HFFc6 (cell line): ENCODE measurements at regions not wholly inside any gene's neighbourhood (a gene's known extent, or its start where the extent isn't known, plus 50 kb on each side); places are given as distances from the start of the nearest gene placed in this dataset.
"Not testable (repeated sequence)": the region's sequence is repeated elsewhere in the genome, so short reads cannot be mapped to it uniquely, and the experiment has no call there.

Experiments
- DNase-seq: peaks from one replicate; pipeline ENCODE4 v3.0.0-alpha.2; 2018
- H3K27ac Mint-ChIP-seq: 2 replicates; pipeline ENCODE4 v1.8.0; 2020; ENCODE audit warnings: mild to moderate bottlenecking, mixed read lengths
- H3K27me3 Mint-ChIP-seq: 2 replicates; pipeline ENCODE4 v1.8.0; 2021; ENCODE audit warnings: mild to moderate bottlenecking, moderate library complexity, mixed read lengths; ENCODE audit not compliant: insufficient read depth
- H3K36me3 Mint-ChIP-seq: 2 replicates; pipeline ENCODE4 v1.8.0; 2021; ENCODE audit warnings: low read depth, mixed read lengths
- H3K4me1 Mint-ChIP-seq: 2 replicates; pipeline ENCODE4 v1.8.0; 2020; ENCODE audit warnings: low read depth, mixed read lengths
- H3K4me3 Mint-ChIP-seq: 2 replicates; pipeline ENCODE4 v1.8.0; 2020; ENCODE audit warnings: mild to moderate bottlenecking, moderate library complexity, mixed read lengths
- H3K9me3 Mint-ChIP-seq: 2 replicates; pipeline ENCODE4 v1.8.0; 2020; ENCODE audit warnings: mild to moderate bottlenecking, mixed read lengths
- TF ChIP-seq, protein P1 (sequence below): fragments of 200-600 bp; sonication (generic); IDR thresholded peaks from 2 replicates; pipeline ENCODE4 v1.5.0; 2021; ENCODE audit warnings: antibody characterized with exemption, mild to moderate bottlenecking

- not testable (repeated sequence) for H3K27me3 Mint-ChIP-seq, H3K9me3 Mint-ChIP-seq, H3K27ac Mint-ChIP-seq, DNase-seq, H3K36me3 Mint-ChIP-seq, H3K4me3 Mint-ChIP-seq
- peaks cover 53% of the 10 kb centered on the region for H3K4me1 Mint-ChIP-seq
Observed at GRCh38 chr9:6099346-6099745, 83.9 kb upstream of the RANBP6 start.

DNA sequence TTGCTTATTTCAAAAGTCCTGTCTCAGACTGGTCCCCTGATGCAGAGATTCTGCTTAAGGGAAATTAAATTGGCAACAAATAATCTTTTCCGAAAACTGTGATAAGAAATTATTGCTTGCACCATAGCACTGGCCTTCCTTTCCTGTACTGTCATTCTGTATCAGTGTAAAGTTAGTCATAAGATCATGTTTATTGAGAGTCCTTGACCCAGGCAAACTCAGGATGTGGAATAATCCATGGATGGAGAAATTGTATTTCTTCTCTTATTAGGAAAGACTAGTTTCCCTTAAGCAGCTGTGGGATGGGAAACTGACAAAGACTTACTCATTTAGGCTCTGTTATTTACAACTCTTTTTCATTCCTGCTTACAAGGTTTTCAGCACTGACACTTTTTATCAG is 83.0 kb upstream of the RANBP6 start:
- Mint-ChIP-seq H3K9me3 (no peaks in the 10 kb centered on the region; the same call in 1 of the 2 replicates), H3K4me1 (peaks cover 53% of the 10 kb centered on the region), H3K27me3 (peaks cover 5% of the 10 kb centered on the region), H3K36me3 (no peaks in the 10 kb centered on the region; the same call in 1 of the 2 replicates), H3K27ac (no peak overlapping the region; the same call in 1 of the 2 replicates), H3K4me3 (no peak overlapping the region)
- DNase-seq = peak; percentile 1
- TF ChIP-seq, protein P1, sequence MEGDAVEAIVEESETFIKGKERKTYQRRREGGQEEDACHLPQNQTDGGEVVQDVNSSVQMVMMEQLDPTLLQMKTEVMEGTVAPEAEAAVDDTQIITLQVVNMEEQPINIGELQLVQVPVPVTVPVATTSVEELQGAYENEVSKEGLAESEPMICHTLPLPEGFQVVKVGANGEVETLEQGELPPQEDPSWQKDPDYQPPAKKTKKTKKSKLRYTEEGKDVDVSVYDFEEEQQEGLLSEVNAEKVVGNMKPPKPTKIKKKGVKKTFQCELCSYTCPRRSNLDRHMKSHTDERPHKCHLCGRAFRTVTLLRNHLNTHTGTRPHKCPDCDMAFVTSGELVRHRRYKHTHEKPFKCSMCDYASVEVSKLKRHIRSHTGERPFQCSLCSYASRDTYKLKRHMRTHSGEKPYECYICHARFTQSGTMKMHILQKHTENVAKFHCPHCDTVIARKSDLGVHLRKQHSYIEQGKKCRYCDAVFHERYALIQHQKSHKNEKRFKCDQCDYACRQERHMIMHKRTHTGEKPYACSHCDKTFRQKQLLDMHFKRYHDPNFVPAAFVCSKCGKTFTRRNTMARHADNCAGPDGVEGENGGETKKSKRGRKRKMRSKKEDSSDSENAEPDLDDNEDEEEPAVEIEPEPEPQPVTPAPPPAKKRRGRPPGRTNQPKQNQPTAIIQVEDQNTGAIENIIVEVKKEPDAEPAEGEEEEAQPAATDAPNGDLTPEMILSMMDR = no peak

DNA sequence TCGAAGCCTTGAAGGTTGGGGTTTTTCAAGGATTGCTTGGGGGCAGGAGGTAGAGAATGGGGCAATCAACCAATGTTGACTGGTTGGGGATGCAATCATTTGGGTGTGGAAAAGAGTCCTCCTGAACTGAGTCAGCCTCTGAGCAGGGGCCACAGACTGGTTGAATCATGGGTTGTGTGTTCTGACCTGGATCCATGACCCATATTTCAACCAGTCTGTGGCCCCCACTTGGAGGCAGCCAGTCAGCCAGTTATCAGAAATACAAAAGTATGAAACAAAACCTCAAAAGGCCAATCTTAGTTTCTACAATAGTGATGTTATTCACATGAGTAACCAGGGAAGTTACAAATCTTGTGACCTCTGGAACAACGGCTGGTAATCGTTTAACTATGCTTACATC is 81.4 kb upstream of the RANBP6 start:
- peak; percentile 83 for DNase-seq
- peaks cover 5% of the 10 kb centered on the region for H3K27me3 Mint-ChIP-seq
- H3K9me3 Mint-ChIP-seq = no peaks in the 10 kb centered on the region; the same call in 1 of the 2 replicates
- no peak overlapping the region for H3K4me3 Mint-ChIP-seq
- H3K36me3 Mint-ChIP-seq = no peaks in the 10 kb centered on the region; the same call in 1 of the 2 replicates
- TF ChIP-seq, protein P1 = no peak
- H3K27ac Mint-ChIP-seq = peak overlapping the region; percentile 2; the same call in 1 of the 2 replicates
- peaks cover 39% of the 10 kb centered on the region for H3K4me1 Mint-ChIP-seq

- H3K4me3 Mint-ChIP-seq = no peak overlapping the region
- TF ChIP-seq, protein P1 = no peak
- no peak overlapping the region for H3K27ac Mint-ChIP-seq
- H3K36me3 Mint-ChIP-seq = no peaks in the 10 kb centered on the region
- peaks cover 8% of the 10 kb centered on the region for H3K4me1 Mint-ChIP-seq
- DNase-seq = no peak
- peaks cover 3% of the 10 kb centered on the region for H3K27me3 Mint-ChIP-seq
- H3K9me3 Mint-ChIP-seq = no peaks in the 10 kb centered on the region
Observed at GRCh38 chr9:6090277-6091210, 75.1 kb upstream of the RANBP6 start.

GRCh38 chr9:6089300-6089699 is 73.9 kb upstream of the RANBP6 start:
- Mint-ChIP-seq H3K36me3 (no peaks in the 10 kb centered on the region), H3K27ac (no peak overlapping the region), H3K4me1 (peaks cover 8% of the 10 kb centered on the region), H3K4me3 (no peak overlapping the region), H3K9me3 (no peaks in the 10 kb centered on the region), H3K27me3 (peaks cover 2% of the 10 kb centered on the region)
- no peak for DNase-seq
- TF ChIP-seq, protein P1 = no peak

DNA sequence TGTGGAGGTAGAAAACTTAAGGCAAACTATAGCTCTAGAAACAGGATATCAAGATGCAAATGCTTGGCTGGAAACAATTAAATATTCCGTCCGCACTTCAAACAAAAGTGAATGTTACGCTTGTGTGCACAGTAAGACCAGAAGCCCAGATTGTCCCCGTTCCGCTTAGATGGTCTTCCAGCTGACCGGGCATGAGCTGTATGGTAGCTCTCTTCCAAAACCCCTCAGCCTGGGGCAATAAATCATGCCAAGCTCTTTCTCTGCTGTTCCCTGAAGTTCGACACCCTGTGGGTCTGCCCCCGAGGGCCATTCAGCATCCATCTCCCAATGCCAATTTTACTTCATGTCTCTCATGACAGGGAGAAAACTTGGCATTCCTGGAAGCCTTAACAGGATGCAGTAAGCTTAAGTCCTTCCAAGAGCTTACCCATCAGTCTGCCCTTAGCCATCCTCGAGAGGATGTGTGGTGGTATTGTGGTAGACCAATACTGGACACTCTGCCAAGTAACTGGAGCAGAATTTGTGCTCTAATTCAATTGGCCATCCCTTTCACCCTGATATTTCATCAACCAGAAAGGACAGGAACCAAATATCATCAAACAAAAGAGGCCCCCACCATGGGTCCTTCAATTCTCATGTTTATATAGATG is 70.7 kb upstream of the RANBP6 start:
- Mint-ChIP-seq H3K4me1 (peaks cover 8% of the 10 kb centered on the region), H3K27ac (no peak overlapping the region), H3K4me3 (no peak overlapping the region), H3K9me3 (no peaks in the 10 kb centered on the region), H3K36me3 (no peaks in the 10 kb centered on the region), H3K27me3 (no peaks in the 10 kb centered on the region)
- DNase-seq = no peak
- TF ChIP-seq, protein P1 = no peak
